K562 (cell line): ENCODE measurements at regions not wholly inside any gene's neighbourhood (a gene's known extent, or its start where the extent isn't known, plus 50 kb on each side); places are given as distances from the start of the nearest gene placed in this dataset.

Experiments
- EZH2 ChIP-seq: IDR thresholded peaks from 2 replicates; pipeline ENCODE4 v1.6.1; 2012; ENCODE audit warnings: low read depth, mild to moderate bottlenecking, inconsistent platforms, low read length, borderline replicate concordance
- FOXK1 ChIP-seq: sonication (generic); formaldehyde crosslinking; IDR thresholded peaks from 2 replicates; pipeline ENCODE4 v1.8.0; 2022; ENCODE audit warnings: missing genetic modification reagents, mild to moderate bottlenecking, borderline replicate concordance
- JUN ChIP-seq, 2 experiments: sonication (generic) in 1 of 2; formaldehyde crosslinking in 1 of 2; IDR thresholded peaks; 2 replicates each; pipeline versions ENCODE4 v1.6.1 to v1.8.0; 2012 to 2022; ENCODE audit warnings: borderline replicate concordance in 2 of 2, mild to moderate bottlenecking in 2 of 2, improper control_type of control experiment in 1 of 2, low read depth in 1 of 2, low read length in 1 of 2, missing genetic modification reagents in 1 of 2
- TAF1 ChIP-seq: IDR thresholded peaks from 2 replicates; pipeline ENCODE4 v1.6.1; 2011; ENCODE audit warnings: mild to moderate bottlenecking, low read length, moderate library complexity; ENCODE audit not compliant: insufficient read depth, control insufficient read depth, severe bottlenecking; ENCODE audit errors: extremely low read depth
- UBTF ChIP-seq, 2 experiments: IDR thresholded peaks; 2 replicates each; pipeline ENCODE4 v1.6.1; 2012; ENCODE audit warnings: improper control_type of control experiment in 2 of 2, low read depth in 2 of 2, low read length in 2 of 2, borderline replicate concordance in 1 of 2

GRCh38 chr12:89243771-89244170 is 108.5 kb downstream of the DUSP6 start:
- no peak for TF ChIP-seq UBTF (IDR thresholded peaks at IDR 0.05; ENCODE audit: borderline replicate concordance in 1 of 2, low read depth in 2 of 2, low read length in 2 of 2)
- no peak for TF ChIP-seq EZH2
- TF ChIP-seq TAF1, result no peak
- no peak for TF ChIP-seq JUN (IDR thresholded peaks at IDR 0.05; ENCODE audit: borderline replicate concordance, low read depth, low read length)
- TF ChIP-seq JUN (CRISPR knock-in tag; IDR thresholded peaks at IDR 0.05; ENCODE audit: borderline replicate concordance), result no peak
- no peak for TF ChIP-seq FOXK1 (CRISPR knock-in tag)
